ENCODE measurements at regions not wholly inside any gene's neighbourhood (a gene's known extent, or its start where the extent isn't known, plus 50 kb on each side); places are given as distances from the start of the nearest gene placed in this dataset.

- peaks cover 2% of the 10 kb centered on the region for H3K9me3 ChIP-seq (ENCODE audit: low read depth)
- no peak for DNase-seq (ENCODE audit: low spot score)
- H3K4me1 ChIP-seq (ENCODE audit: insufficient read depth), result peaks cover 8% of the 10 kb centered on the region
- no peaks in the 10 kb centered on the region for H3K9me2 ChIP-seq (replicated peaks; ENCODE audit: insufficient read depth)
- 91% methylated on average over 10 of the region's 10 CpGs for WGBS (ENCODE audit: low lambda C conversion rate, missing lambda C conversion rate)
- H3K79me2 ChIP-seq, result no peaks in the 10 kb centered on the region
- H3K27ac ChIP-seq, result no peak overlapping the region
- H3K36me3 ChIP-seq (replicated peaks; ENCODE audit: insufficient read depth, low read depth), result no peaks in the 10 kb centered on the region
- no peaks in the 10 kb centered on the region for H4K20me1 ChIP-seq (ENCODE audit: insufficient read depth, poor library complexity, severe bottlenecking)
- H3K27me3 ChIP-seq, result no peaks in the 10 kb centered on the region
- H3K4me2 ChIP-seq, result no peak overlapping the region
- TF ChIP-seq, protein P1, sequence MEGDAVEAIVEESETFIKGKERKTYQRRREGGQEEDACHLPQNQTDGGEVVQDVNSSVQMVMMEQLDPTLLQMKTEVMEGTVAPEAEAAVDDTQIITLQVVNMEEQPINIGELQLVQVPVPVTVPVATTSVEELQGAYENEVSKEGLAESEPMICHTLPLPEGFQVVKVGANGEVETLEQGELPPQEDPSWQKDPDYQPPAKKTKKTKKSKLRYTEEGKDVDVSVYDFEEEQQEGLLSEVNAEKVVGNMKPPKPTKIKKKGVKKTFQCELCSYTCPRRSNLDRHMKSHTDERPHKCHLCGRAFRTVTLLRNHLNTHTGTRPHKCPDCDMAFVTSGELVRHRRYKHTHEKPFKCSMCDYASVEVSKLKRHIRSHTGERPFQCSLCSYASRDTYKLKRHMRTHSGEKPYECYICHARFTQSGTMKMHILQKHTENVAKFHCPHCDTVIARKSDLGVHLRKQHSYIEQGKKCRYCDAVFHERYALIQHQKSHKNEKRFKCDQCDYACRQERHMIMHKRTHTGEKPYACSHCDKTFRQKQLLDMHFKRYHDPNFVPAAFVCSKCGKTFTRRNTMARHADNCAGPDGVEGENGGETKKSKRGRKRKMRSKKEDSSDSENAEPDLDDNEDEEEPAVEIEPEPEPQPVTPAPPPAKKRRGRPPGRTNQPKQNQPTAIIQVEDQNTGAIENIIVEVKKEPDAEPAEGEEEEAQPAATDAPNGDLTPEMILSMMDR (IDR thresholded peaks at IDR 0.05; ENCODE audit: poor library complexity), result no peak
- TF ChIP-seq EZH2 (IDR thresholded peaks at IDR 0.05; ENCODE audit: borderline replicate concordance) (no peak), EZH2phosphoT487 (IDR thresholded peaks at IDR 0.05; ENCODE audit: low read depth, severe bottlenecking, unreplicated experiment) (no peak)
- H3K4me3 ChIP-seq, result no peak overlapping the region
- H2AFZ ChIP-seq, result no peak overlapping the region
Observed at GRCh38 chr2:42863320-42863719, 70.9 kb upstream of the HAAO start.

DNA sequence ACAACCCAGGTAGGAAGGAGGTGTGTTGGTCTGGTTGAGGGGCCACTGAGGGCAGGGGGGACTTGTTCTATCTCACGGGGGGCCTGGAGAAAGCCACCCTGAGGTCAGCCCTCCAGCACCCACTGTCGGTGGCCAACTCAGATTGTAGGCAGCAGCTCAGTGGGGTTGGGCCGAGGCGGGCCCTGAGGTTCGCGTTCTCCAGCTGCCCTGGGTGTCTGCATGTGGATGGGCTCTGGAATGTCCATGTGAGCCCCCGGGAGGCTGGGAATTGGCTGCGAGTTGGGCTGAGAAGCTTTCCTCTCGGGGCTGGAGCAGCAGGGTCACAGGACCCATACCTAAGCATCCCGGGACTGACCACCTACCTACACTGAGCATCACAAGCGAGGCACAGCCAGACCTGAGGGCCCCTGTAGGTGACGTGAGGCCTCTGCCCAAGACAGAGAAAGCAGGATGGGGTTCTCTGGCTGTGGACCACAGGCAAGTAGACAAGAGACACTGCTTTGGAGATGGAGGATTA is 70.3 kb upstream of the HAAO start:
- H3K4me3 ChIP-seq, result no peak overlapping the region
- DNase-seq (ENCODE audit: low spot score), result no peak
- no peaks in the 10 kb centered on the region for H3K9me3 ChIP-seq (ENCODE audit: low read depth)
- no peaks in the 10 kb centered on the region for H4K20me1 ChIP-seq (ENCODE audit: insufficient read depth, poor library complexity, severe bottlenecking)
- H3K4me1 ChIP-seq (ENCODE audit: insufficient read depth), result peaks cover 10% of the 10 kb centered on the region
- 85% methylated on average over 10 of the region's 12 CpGs for WGBS (ENCODE audit: low lambda C conversion rate, missing lambda C conversion rate)
- H3K4me2 ChIP-seq, result no peak overlapping the region
- TF ChIP-seq EZH2phosphoT487 (IDR thresholded peaks at IDR 0.05; ENCODE audit: low read depth, severe bottlenecking, unreplicated experiment) (no peak), EZH2 (IDR thresholded peaks at IDR 0.05; ENCODE audit: borderline replicate concordance) (no peak)
- TF ChIP-seq, protein P1 (IDR thresholded peaks at IDR 0.05; ENCODE audit: poor library complexity), result no peak
- H3K79me2 ChIP-seq, result no peaks in the 10 kb centered on the region
- H3K27ac ChIP-seq, result no peak overlapping the region
- no peaks in the 10 kb centered on the region for H3K36me3 ChIP-seq (replicated peaks; ENCODE audit: insufficient read depth, low read depth)
- no peaks in the 10 kb centered on the region for H3K9me2 ChIP-seq (replicated peaks; ENCODE audit: insufficient read depth)
- H2AFZ ChIP-seq, result no peak overlapping the region
- H3K27me3 ChIP-seq, result no peaks in the 10 kb centered on the region

DNA sequence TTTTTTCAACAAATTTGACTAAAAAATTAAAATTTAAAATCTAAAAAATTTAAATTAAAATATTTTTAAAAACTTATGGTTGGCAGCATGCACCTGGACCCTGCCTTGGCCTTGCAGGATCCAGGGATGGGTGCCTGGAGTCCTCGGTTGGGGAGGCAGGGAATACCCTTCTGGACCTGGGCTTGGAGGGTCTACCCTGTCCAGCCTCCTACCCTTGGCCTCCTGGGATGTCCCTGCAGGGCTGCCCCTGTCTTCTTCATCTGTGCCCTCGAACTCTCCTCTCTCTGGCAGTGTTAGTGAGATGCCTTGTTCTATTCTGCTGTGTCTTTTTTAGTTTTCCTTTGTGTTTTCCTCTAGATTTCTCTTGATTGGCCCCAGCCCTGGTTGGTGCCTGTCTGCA is 68.9 kb upstream of the HAAO start:
- Histone ChIP-seq H3K4me2 (no peak overlapping the region), H3K79me2 (no peaks in the 10 kb centered on the region), H4K20me1 (ENCODE audit: insufficient read depth, poor library complexity, severe bottlenecking) (no peaks in the 10 kb centered on the region), H2AFZ (no peak overlapping the region), H3K27ac (no peak overlapping the region), H3K9me2 (replicated peaks; ENCODE audit: insufficient read depth) (no peaks in the 10 kb centered on the region), H3K27me3 (no peaks in the 10 kb centered on the region), H3K4me1 (ENCODE audit: insufficient read depth) (peaks cover 12% of the 10 kb centered on the region), H3K4me3 (no peak overlapping the region), H3K36me3 (replicated peaks; ENCODE audit: insufficient read depth, low read depth) (no peaks in the 10 kb centered on the region), H3K9me3 (ENCODE audit: low read depth) (no peaks in the 10 kb centered on the region)
- WGBS (ENCODE audit: low lambda C conversion rate, missing lambda C conversion rate), result 98% methylated on average over 2 of the region's 2 CpGs
- TF ChIP-seq, protein P1 (IDR thresholded peaks at IDR 0.05; ENCODE audit: poor library complexity), result no peak
- TF ChIP-seq EZH2phosphoT487 (IDR thresholded peaks at IDR 0.05; ENCODE audit: low read depth, severe bottlenecking, unreplicated experiment) (no peak), EZH2 (IDR thresholded peaks at IDR 0.05; ENCODE audit: borderline replicate concordance) (no peak)
- DNase-seq (ENCODE audit: low spot score), result no peak
